ENCODE measurements at regions not wholly inside any gene's neighbourhood (a gene's known extent, or its start where the extent isn't known, plus 50 kb on each side); places are given as distances from the start of the nearest gene placed in this dataset.
"Not testable (repeated sequence)": the region's sequence is repeated elsewhere in the genome, so short reads cannot be mapped to it uniquely, and the experiment has no call there.

GRCh38 chr4:189215574-189215973 is 725.1 kb upstream of the FRG1 start:
- no peak for DNase-seq

- DNase-seq: no peak
These were observed 719.0 kb upstream of the FRG1 start for GRCh38 chr4:189221691-189222090.

- DNase-seq: no peak
These were observed 711.9 kb upstream of the FRG1 start for GRCh38 chr4:189228726-189229125.

DNA sequence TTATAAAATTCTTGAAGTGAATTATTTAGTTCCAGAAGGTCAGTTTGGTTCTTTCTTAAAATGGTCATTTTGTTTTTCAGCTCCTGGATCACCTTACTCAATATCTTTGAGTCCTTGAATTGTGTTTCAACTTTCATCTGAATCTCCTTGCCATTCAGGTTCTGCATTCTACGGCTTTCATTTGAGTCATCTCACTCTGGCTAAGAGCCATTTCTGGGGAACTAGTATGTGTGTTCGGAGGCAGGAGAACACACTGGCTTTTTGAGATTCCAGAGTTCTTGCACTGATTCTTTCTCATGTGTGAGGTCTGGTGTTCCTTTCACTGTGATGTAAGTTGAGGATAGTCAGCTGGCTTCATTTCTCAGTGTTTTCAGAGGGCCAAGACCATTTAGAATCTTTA is 708.4 kb upstream of the FRG1 start:
- DNase-seq: no peak

DNA sequence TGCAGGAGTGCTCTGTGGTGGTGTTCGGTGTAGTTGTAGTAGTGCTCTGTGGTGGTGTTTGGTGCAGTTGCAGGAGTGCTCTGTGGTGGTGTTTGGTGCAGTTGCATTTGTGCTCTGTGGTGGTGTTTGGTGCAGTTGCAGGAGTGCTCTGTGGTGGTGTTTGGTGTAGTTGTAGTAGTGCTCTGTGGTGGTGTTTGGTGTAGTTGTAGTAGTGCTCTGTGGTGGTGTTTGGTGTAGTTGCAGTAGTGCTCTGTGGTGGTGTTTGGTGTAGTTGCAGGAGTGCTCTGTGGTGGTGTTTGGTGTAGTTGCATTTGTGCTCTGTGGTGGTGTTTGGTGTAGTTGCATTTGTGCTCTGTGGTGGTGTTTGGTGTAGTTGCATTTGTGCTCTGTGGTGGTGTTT is 706.9 kb upstream of the FRG1 start:
- peak; percentile 28 for DNase-seq

DNA sequence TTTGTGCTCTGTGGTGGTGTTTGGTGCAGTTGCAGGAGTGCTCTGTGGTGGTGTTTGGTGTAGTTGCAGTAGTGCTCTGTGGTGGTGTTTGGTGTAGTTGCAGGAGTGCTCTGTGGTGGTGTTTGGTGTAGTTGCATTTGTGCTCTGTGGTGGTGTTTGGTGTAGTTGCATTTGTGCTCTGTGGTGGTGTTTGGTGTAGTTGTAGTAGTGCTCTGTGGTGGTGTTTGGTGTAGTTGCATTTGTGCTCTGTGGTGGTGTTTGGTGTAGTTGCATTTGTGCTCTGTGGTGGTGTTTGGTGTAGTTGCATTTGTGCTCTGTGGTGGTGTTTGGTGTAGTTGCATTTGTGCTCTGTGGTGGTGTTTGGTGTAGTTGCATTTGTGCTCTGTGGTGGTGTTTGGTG is 705.7 kb upstream of the FRG1 start:
- peak; percentile 8 for DNase-seq

DNA sequence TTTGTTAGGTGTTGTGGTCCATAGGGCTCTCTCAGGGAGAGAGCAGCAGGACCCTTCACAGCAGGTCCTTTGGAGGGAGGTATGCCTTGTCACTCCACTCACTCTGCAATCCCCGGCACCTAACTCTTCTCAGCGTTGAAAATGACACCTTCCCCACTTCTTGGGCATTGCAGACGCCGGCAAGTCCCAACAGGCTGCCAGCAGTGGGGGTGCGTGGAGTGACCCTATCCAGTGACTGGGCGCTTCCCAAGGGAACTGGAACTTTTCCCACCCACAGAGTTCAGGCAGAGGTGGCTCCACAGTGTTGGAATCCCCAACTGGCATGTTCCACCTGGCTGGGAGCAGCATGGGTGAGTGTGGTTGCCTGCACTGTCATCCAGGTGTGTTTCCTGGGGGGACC is 705.1 kb upstream of the FRG1 start:
- no peak for DNase-seq

DNA sequence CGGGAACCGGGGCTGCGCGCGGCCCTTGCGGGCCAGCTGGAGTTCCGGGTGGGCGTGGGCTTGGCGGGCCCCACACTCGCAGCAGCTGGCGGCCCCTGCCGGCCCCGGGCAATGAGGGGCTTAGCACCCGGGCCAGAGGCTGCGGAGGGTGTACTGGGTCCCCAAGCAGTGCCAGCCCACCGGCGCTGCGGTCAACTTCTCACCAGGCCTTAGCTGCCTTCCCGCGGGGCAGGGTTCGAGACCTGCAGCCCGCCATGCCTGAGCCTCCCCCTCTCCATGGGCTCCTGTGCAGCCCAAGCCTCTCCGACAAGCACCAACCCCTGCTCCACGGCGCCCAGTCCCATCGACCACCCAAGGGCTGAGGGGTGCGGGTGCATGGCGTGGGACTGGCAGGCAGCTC is 704.4 kb upstream of the FRG1 start:
- DNase-seq: not testable (repeated sequence)

DNA sequence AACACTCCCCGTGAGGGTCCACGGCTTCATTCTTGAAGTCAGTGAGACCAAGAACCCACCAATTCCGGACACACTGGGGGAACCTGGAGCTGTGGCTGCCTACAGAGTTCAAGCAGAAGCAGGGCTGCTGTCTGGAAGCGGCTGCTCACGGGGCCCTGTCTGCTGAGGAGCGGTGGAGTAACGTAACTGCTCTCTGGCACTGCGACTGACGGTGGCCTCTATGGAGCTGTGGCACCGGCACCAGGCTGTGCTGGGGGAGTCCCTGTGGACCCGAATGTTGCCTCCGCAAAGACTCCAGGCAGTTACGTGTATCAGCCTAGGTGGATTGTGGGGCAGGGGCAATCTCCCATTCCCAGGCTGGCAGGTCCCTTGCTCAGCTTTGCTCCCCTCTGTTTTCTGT is 703.3 kb upstream of the FRG1 start:
- DNase-seq: no peak

GRCh38 chr4:189255636-189256035 is 685.0 kb upstream of the FRG1 start:
- no peak for DNase-seq

DNA sequence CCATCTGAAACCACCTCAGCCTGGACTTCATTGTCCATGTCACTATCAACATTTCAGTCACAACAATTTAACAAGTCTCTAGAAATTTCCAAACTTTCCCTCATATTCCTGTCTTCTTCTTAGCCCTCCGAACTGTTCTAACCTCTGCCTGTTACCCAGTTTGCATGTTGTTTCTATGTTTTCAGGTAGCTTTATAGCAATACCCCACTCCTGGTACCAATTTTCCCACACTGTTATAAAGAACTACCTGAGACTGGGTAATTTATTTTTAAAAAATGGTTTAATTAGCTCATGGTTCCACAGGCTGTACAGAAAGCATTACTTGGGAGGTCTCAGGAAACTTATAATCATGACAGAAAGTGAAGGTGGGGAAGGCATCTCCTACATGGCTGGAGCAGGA is 679.2 kb upstream of the FRG1 start:
- DNase-seq: no peak

DNA sequence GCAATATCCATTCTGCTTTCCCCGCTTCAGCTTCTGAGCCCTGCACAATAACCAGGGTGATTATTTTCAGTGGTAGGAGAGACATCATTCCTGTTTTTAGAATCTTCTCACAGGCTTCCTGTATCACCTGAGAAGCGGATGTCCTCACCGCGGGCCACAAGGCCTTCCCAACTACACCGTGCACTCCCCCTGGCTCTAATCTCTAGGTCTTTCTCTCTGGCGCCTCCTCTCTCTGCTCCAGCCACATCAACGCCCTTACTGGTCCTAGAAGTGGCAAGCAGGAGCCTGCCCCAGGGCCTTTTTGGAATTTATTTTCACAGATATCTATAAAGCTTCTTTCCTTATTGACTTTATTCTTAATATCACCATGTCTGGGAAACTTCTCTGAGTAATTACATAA is 675.2 kb upstream of the FRG1 start:
- no peak for DNase-seq

DNA sequence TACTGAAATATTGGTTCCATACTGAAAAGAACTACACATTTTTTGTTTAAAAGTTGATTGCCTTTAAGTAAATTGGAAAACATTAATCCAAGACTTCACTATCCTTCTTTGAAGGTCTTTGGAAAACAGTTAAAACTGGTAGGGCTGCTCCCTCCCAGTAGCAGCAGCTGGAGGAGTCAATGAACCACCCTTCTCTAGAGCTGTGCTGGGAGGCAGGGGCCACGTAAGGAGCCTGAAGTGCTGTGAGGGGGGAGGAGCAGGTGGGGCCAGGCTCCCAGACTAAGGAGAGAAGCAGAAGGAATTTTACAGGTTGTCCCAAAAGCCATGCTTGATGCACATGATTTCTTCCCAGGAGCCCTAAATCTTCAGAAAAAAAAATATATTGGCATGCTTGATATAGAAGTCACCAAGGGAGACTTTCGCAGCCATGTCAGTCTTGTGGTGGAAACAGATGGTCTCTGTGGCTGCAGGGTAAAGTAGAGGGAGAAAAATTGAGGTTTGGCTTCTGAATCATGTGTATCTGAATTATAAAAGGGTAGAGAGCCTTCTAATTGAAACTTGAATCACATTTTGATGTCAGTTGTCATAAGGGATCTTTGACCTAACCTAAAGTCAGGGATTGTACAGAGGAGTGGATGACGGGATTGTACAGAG is 673.2 kb upstream of the FRG1 start:
- no peak for DNase-seq

DNA sequence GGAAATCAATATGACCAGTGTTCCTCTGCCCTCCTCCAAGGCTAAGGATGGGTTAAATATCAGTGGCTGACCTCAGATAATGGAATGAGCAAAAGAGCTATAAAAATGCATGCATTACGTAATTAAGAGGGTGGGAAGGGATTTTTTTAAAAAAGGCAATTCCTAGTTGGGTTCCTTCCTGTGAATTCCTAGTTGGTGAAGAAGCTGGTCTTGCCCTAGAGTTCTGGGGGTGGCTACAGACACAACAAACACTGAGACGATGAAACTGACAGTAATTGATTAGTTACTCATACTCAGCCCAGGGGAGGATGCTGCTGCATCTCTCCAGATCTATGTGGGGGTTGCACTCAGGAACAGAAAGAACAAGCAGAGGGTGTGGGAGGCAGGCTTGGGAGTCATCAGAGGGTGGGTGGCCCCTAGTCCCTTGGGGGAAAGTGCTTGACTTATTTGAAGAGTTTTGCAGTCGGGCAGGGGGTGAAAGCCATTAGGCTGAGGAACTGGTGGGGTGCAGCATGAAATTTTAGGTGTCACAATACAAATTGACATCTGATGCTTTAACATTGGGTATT is 662.0 kb upstream of the FRG1 start:
- DNase-seq: no peak

DNA sequence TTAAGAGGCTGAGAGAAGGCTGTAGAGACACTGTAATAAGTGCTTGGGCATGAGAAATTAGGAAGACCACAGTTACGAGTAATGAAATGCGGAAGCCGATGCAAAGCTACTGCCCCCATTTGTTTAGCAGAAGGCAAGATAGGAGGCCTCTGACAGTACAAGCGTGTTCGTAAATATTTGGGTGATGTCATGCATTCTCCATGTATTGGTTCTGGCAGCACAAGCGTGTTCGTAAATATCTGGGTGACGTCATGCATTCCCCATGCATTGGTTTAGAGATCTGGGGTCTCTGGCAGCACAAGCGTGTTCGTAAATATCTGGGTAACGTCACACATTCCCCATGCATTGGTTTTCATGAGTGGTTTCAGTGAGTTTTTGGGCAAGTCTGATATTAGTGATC is 661.5 kb upstream of the FRG1 start:
- DNase-seq: no peak

DNA sequence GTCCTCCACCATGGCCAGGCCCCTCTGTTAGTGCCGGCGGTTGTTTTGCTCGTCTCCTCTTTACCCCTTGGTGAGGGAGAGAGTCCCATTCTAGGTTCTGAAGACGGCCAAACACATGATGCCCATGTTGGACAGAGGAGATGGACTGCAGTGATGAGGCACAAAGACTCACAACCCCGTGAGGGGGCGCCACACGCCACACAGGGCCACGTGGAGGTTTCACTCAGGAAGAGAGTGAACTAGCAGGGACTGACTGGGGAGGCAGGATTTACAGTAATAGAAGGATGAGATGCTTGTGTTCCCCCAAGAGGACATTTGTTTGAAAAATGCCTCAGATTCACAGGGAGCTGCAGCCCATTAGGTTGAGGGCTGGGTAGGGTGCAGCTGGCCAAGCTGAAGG is 655.3 kb upstream of the FRG1 start:
- DNase-seq: no peak

DNA sequence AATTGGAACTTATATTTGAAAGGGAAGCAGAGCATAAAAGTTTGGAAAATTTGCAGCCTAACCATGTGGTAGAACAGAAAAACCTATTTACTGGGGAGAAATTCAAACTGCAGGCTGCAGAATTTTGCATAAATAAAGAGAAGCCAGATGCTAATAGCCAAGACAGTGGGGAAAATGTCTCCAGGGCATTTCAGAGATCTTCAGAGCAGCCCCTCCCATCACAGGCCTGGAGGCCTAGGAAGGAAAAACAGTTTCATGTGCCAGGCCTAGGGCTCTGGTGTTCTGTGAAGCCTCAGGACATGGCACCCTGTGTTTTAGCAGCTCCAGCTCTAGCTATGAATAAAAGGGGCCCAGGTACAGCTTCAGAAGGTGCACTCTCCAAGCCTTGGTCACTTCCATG is 648.7 kb upstream of the FRG1 start:
- DNase-seq: no peak

- DNase-seq: no peak
These were observed 647.2 kb upstream of the FRG1 start for GRCh38 chr4:189293459-189293858.

GRCh38 chr4:189294574-189294973 is 646.1 kb upstream of the FRG1 start:
- DNase-seq: no peak

DNA sequence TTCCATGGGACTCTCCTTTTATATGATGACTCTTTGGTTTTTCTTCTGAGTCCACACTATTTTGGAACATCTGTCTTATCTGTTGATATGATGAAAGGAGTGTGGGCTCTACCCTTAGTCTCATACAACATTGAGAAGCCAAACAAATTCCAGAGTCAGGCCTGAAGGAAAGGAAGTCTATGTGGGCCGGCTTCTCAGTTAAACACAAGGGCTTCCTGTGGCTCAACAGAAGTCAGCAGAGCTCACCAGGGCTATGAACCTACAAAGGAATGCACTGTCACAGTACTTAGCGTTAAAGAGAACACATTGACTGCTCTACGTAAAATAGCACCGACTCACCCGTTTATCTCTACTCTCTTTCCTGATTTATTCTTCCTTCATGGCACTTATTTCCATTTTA is 641.0 kb upstream of the FRG1 start:
- DNase-seq: no peak

DNA sequence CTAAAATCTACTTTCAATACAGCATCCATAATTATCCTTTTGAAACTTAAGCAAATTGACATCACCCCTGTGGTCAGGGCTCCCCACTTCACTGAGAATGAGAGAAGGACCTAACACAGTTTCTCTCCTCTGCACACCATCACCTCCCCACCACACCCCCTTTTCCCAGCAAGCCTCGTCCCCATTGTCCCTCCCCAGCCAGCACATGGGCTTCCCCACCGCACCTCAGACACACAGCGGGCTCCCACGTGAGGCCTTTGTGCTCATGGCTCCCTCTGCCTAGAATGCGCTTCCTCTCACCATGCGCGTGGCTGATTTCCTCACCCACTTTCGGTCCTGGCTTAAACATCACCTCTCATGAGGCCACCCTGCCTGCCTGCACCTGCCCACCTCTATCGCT is 639.0 kb upstream of the FRG1 start:
- DNase-seq: no peak

- no peak for DNase-seq
These were observed 638.0 kb upstream of the FRG1 start for GRCh38 chr4:189302719-189303118.

- no peak for DNase-seq
These were observed 636.5 kb upstream of the FRG1 start for GRCh38 chr4:189304167-189304566.

- no peak for DNase-seq
These were observed 635.9 kb upstream of the FRG1 start for GRCh38 chr4:189304809-189305208.

DNA sequence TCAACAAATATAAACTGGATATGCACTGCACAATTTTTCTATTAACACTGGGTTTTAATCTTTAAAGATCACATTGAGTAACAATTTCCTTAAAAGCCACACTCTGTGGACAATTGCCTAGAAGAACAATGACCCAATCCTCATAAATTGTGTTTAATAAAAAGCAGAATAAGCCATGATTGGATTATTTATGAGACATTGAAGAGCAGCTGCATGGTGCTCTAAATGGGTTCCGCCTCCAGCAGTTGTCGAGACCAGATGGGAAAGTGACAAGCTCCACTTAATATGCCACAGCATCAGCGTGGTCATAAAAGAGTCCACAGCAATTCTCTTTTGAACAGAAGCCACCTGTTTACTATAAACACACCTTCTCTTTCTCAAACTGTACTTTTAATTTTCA is 635.2 kb upstream of the FRG1 start:
- DNase-seq: no peak

Data from stimulated activated CD4-positive, alpha-beta T cell treated with anti-CD3 and anti-CD28 coated beads, Interleukin-4, amount 100 ng/mL, for 24 hours (primary cell).